Endothelial cell (in vitro differentiated cells): ENCODE measurements at regions not wholly inside any gene's neighbourhood (a gene's known extent, or its start where the extent isn't known, plus 50 kb on each side); places are given as distances from the start of the nearest gene placed in this dataset.

Experiments used
- DNase-seq: peaks from one replicate; pipeline ENCODE4 v3.0.0; 2021; ENCODE audit warnings: low spot score
- H3K27ac Mint-ChIP-seq: one replicate; pipeline ENCODE4 v1.8.0; 2021; ENCODE audit warnings: mixed read lengths, inconsistent platforms; ENCODE audit not compliant: unreplicated experiment
- H3K27me3 Mint-ChIP-seq: one replicate; pipeline ENCODE4 v1.8.0; 2021; ENCODE audit warnings: mild to moderate bottlenecking, moderate library complexity, mixed read lengths, inconsistent platforms; ENCODE audit not compliant: unreplicated experiment
- H3K36me3 Mint-ChIP-seq: one replicate; pipeline ENCODE4 v1.8.0; 2021; ENCODE audit warnings: mild to moderate bottlenecking, low read depth, mixed read lengths, inconsistent platforms; ENCODE audit not compliant: unreplicated experiment
- H3K4me1 Mint-ChIP-seq: one replicate; pipeline ENCODE4 v1.8.0; 2021; ENCODE audit warnings: mild to moderate bottlenecking, mixed read lengths, inconsistent platforms; ENCODE audit not compliant: unreplicated experiment
- H3K4me3 Mint-ChIP-seq: one replicate; pipeline ENCODE4 v1.8.0; 2021; ENCODE audit warnings: mild to moderate bottlenecking, mixed read lengths, inconsistent platforms; ENCODE audit not compliant: unreplicated experiment
- H3K9me3 Mint-ChIP-seq: one replicate; pipeline ENCODE4 v1.8.0; 2021; ENCODE audit warnings: mixed read lengths, inconsistent platforms; ENCODE audit not compliant: unreplicated experiment
- TF ChIP-seq, protein P1 (sequence below): fragments of 200-600 bp; sonication (generic); IDR thresholded peaks from one replicate; pipeline ENCODE4 v1.5.0; 2021; ENCODE audit warnings: antibody characterized with exemption; ENCODE audit not compliant: unreplicated experiment

DNA sequence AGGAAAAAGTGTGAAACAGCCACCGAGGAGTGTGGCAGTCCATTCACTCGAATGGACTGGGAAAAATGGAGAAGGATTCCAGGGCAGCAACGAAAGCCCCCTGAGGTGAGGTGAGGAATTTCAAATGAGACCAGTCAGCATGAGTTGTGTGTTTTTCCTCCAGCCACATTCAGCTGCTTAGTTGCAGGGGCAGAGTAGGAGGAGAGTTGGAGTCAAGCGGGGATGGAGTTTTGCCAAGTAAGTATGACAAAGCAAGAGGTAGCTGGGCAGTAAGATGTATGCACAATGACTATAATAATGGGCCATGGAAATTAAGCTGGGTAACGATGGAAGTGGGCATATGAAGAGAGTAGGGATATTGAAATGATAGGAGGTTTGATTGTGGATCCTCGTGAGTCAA, 64.4 kb downstream of the CCDC54 start:
- H3K36me3 Mint-ChIP-seq = no peaks in the 10 kb centered on the region
- H3K9me3 Mint-ChIP-seq = no peaks in the 10 kb centered on the region
- H3K4me1 Mint-ChIP-seq = no peaks in the 10 kb centered on the region
- no peaks in the 10 kb centered on the region for H3K27me3 Mint-ChIP-seq
- DNase-seq = no peak
- H3K27ac Mint-ChIP-seq = no peak overlapping the region
- TF ChIP-seq, protein P1, sequence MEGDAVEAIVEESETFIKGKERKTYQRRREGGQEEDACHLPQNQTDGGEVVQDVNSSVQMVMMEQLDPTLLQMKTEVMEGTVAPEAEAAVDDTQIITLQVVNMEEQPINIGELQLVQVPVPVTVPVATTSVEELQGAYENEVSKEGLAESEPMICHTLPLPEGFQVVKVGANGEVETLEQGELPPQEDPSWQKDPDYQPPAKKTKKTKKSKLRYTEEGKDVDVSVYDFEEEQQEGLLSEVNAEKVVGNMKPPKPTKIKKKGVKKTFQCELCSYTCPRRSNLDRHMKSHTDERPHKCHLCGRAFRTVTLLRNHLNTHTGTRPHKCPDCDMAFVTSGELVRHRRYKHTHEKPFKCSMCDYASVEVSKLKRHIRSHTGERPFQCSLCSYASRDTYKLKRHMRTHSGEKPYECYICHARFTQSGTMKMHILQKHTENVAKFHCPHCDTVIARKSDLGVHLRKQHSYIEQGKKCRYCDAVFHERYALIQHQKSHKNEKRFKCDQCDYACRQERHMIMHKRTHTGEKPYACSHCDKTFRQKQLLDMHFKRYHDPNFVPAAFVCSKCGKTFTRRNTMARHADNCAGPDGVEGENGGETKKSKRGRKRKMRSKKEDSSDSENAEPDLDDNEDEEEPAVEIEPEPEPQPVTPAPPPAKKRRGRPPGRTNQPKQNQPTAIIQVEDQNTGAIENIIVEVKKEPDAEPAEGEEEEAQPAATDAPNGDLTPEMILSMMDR = no peak
- H3K4me3 Mint-ChIP-seq = no peak overlapping the region

DNA sequence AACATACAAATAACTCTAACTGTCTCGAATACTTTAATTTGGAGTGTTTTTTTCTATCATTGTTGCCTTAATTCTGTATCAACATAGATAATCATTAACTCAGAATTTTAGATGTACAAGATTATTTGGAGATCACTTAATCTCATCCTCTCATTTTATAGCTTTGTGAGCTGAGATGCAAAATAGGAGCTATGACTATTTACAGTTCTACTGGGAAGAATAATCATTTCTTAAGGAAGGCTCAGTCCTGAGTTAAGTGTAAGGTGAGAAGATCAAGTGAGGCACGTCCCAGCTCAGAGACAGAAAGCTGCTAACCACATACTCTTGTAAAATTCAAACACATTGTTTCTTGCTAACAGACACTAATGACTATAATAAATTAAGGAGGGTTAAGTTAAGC, 66.2 kb downstream of the CCDC54 start:
- DNase-seq = no peak
- H3K27me3 Mint-ChIP-seq = peaks cover 2% of the 10 kb centered on the region
- H3K9me3 Mint-ChIP-seq = no peaks in the 10 kb centered on the region
- no peak overlapping the region for H3K27ac Mint-ChIP-seq
- no peak overlapping the region for H3K4me3 Mint-ChIP-seq
- no peaks in the 10 kb centered on the region for H3K4me1 Mint-ChIP-seq
- H3K36me3 Mint-ChIP-seq = no peaks in the 10 kb centered on the region
- TF ChIP-seq, protein P1 = no peak

DNA sequence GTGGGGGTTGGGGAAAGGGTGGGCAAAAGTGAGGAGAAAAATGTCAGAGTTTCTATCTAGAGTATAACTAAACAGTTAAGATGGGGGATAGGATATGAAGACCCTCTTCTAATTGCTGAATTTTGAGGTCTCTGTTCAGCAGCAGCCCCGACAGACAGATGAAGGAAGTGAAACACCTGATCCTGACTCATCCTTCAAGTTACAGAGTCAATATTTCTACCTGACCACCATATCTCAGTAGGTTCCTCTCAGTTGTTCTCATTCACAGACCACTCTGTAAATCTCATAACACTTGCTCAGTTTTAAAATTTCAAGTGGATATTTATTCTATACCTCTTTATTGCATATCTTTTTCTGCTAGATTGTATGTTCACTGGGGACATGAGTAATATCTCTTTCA, 69.5 kb downstream of the CCDC54 start:
- H3K4me3 Mint-ChIP-seq = no peak overlapping the region
- no peaks in the 10 kb centered on the region for H3K4me1 Mint-ChIP-seq
- DNase-seq = no peak
- TF ChIP-seq, protein P1 = no peak
- peaks cover 2% of the 10 kb centered on the region for H3K27me3 Mint-ChIP-seq
- H3K27ac Mint-ChIP-seq = no peak overlapping the region
- no peaks in the 10 kb centered on the region for H3K36me3 Mint-ChIP-seq
- no peaks in the 10 kb centered on the region for H3K9me3 Mint-ChIP-seq

DNA sequence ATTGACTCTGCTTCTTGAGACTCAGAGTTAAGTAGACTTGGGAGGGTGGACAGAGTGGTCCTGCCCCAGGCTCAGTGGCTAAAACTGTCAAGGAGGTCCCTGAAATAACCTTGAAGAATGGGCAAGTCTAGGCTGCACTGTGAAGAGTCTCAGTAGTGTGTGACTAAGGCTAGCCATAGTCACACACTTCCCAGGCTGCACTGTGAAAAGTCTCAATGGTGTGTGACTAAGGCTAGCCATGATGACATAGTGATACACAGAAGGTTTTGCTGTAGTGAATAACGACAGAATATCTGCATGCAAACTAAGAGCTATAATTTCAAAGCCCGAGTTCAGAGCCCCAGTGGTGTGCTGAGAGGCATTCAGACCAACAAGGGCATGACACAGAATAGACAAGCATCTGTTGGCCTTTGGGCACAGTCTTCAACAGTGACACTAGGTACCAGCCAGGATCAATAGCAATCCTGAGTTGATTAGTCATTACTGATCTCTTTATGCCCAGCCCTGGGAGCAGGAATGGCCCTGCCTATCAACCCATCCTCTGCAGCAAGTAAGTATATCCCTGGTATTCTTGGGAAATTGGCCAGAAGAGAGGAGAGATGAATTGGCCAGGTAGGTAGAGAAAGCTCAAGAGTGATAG, 72.4 kb upstream of the BBX start:
- H3K4me3 Mint-ChIP-seq = no peak overlapping the region
- H3K9me3 Mint-ChIP-seq = no peaks in the 10 kb centered on the region
- no peaks in the 10 kb centered on the region for H3K36me3 Mint-ChIP-seq
- no peaks in the 10 kb centered on the region for H3K4me1 Mint-ChIP-seq
- no peak overlapping the region for H3K27ac Mint-ChIP-seq
- TF ChIP-seq, protein P1 = no peak
- peaks cover 2% of the 10 kb centered on the region for H3K27me3 Mint-ChIP-seq
- DNase-seq = no peak

DNA sequence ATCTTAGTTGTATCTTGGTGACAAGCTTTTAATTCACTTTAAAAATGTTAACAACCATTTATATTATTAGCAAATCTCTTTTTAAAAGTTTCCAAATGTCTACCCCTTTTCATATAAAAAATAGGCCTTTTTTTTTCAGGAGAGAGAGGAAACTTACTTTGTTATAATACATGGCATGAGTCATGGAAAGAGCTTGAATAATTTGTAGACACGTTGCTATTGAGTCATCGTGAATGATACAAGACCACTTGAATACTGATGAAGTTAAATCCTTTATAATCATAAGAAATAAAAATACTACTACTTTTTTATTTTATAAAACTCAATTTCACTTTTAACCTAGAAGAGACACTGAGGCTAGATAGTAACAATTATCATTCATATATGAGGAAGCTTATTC, 70.3 kb upstream of the BBX start:
- peaks cover 2% of the 10 kb centered on the region for H3K4me1 Mint-ChIP-seq
- H3K27ac Mint-ChIP-seq = no peak overlapping the region
- H3K36me3 Mint-ChIP-seq = no peaks in the 10 kb centered on the region
- TF ChIP-seq, protein P1 = no peak
- DNase-seq = no peak
- no peak overlapping the region for H3K4me3 Mint-ChIP-seq
- H3K27me3 Mint-ChIP-seq = peaks cover 2% of the 10 kb centered on the region
- H3K9me3 Mint-ChIP-seq = no peaks in the 10 kb centered on the region
